PC-9 (cell line): ENCODE measurements at regions not wholly inside any gene's neighbourhood (a gene's known extent, or its start where the extent isn't known, plus 50 kb on each side); places are given as distances from the start of the nearest gene placed in this dataset.

Experiments used
- BruUV-seq: library from RNA; stranded (reverse); fragments of 400-500 nt; replicated peaks from 2 replicates; lab custom pipeline; 2021; lab: Mats Ljungman, UMichigan
- CTCF ChIA-PET: fragments of 300-600 bp; sonication (Branson Sonifier 250); formaldehyde crosslinking; loops from one replicate; lab custom pipeline; 2022; ENCODE audit warnings: antibody characterized with exemption; lab: Charles Lee
- POLR2A ChIA-PET: fragments of 300-600 bp; sonication (Branson Sonifier 250); formaldehyde crosslinking; loops from one replicate; lab custom pipeline; 2022; ENCODE audit warnings: antibody characterized with exemption; ENCODE audit not compliant: unreplicated experiment; lab: Charles Lee
- DNase-seq, 2 experiments: peaks; one replicate each; pipeline versions ENCODE4 v3.0.0 to v3.0.0-alpha.2; 2015 to 2022; ENCODE audit warnings: mixed read lengths in 1 of 2
- H2AFZ ChIP-seq: fragments of 200-600 bp; sonication (generic); 2 replicates; pipeline ENCODE4 v1.8.1; 2017; ENCODE audit warnings: antibody characterized with exemption
- H3F3A ChIP-seq: fragments of 200-600 bp; sonication (generic); 2 replicates; pipeline ENCODE4 v1.8.1; 2017; ENCODE audit warnings: antibody characterized with exemption, mild to moderate bottlenecking, low read depth; ENCODE audit not compliant: insufficient read depth
- H3K27ac ChIP-seq: fragments of 200-600 bp; sonication (generic); 2 replicates; pipeline ENCODE4 v1.6.1; 2016; ENCODE audit warnings: mixed run types
- H3K27me3 ChIP-seq: fragments of 200-600 bp; sonication (generic); 2 replicates; pipeline ENCODE4 v1.6.1; 2016; ENCODE audit warnings: low read depth, mixed run types; ENCODE audit not compliant: insufficient read depth
- H3K36me3 ChIP-seq: fragments of 200-600 bp; sonication (generic); 2 replicates; pipeline ENCODE4 v1.6.1; 2016; ENCODE audit warnings: low read depth, mixed run types
- H3K4me1 ChIP-seq: fragments of 200-600 bp; sonication (generic); replicated peaks from 2 replicates; pipeline ENCODE4 v1.6.1; 2016; ENCODE audit warnings: mixed run types; ENCODE audit not compliant: insufficient read depth
- H3K4me2 ChIP-seq: fragments of 200-600 bp; sonication (generic); 2 replicates; pipeline ENCODE4 v1.6.1; 2017; ENCODE audit warnings: mixed run types
- H3K4me3 ChIP-seq: fragments of 200-600 bp; sonication (generic); 2 replicates; pipeline ENCODE4 v1.6.1; 2016; ENCODE audit warnings: mixed run types
- H3K79me2 ChIP-seq: fragments of 200-600 bp; sonication (generic); 2 replicates; pipeline ENCODE4 v1.6.1; 2017; ENCODE audit warnings: low read depth, mixed run types
- H3K9me2 ChIP-seq: fragments of 200-600 bp; sonication (generic); 2 replicates; pipeline ENCODE4 v1.8.1; 2017; ENCODE audit warnings: mild to moderate bottlenecking; ENCODE audit not compliant: insufficient read depth
- H3K9me3 ChIP-seq: fragments of 200-600 bp; sonication (generic); 2 replicates; pipeline ENCODE4 v1.8.1; 2016; ENCODE audit warnings: low read depth; ENCODE audit not compliant: insufficient read depth
- H4K20me1 ChIP-seq: fragments of 200-600 bp; sonication (generic); 2 replicates; pipeline ENCODE4 v1.8.1; 2017; ENCODE audit not compliant: insufficient read depth
- EZH2 ChIP-seq: fragments of 200-600 bp; sonication (generic); IDR thresholded peaks from 2 replicates; pipeline ENCODE4 v1.8.0; 2017; ENCODE audit warnings: antibody characterized with exemption, low read depth
- intact Hi-C: fragments of 100-400 bp; cut with micrococcal nuclease; formaldehyde crosslinking; loops from one replicate; pipeline ENCODE4 v1.10.0; 2022; ENCODE audit not compliant: unreplicated experiment
- TF ChIP-seq, protein P1 (sequence below): fragments of 200-600 bp; sonication (generic); conservative IDR thresholded peaks from 2 replicates; pipeline ENCODE4 v1.6.1; 2017; ENCODE audit warnings: mixed run types, antibody characterized with exemption, mild to moderate bottlenecking, moderate library complexity

DNA sequence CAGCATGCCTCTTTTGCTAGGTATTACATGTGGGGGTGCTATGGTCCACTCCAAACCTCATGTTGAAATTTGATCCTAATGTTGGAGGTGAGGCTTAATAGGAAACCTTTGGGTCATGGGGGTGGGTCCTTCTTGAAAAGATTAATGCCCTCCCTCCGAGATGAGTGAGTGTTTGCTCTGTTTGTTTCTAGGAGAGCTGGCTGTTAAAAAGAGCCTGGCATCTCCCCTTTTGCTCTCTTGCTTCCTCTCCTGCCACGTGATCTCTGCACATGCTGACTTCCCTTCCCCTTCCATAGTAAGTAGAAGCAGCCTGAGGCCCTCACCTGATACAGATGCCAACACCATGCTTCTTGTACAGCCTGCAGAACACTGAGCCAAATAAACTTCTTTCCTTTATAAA, 104.5 kb downstream of the FAT3 start:
- H3K4me1 ChIP-seq, result peaks cover 8% of the 10 kb centered on the region
- DNase-seq, result no peak
- H2AFZ ChIP-seq, result no peak overlapping the region
- no peak overlapping the region for H3K27ac ChIP-seq
- TF ChIP-seq, protein P1, sequence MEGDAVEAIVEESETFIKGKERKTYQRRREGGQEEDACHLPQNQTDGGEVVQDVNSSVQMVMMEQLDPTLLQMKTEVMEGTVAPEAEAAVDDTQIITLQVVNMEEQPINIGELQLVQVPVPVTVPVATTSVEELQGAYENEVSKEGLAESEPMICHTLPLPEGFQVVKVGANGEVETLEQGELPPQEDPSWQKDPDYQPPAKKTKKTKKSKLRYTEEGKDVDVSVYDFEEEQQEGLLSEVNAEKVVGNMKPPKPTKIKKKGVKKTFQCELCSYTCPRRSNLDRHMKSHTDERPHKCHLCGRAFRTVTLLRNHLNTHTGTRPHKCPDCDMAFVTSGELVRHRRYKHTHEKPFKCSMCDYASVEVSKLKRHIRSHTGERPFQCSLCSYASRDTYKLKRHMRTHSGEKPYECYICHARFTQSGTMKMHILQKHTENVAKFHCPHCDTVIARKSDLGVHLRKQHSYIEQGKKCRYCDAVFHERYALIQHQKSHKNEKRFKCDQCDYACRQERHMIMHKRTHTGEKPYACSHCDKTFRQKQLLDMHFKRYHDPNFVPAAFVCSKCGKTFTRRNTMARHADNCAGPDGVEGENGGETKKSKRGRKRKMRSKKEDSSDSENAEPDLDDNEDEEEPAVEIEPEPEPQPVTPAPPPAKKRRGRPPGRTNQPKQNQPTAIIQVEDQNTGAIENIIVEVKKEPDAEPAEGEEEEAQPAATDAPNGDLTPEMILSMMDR, result no peak
- TF ChIP-seq EZH2, result no peak
- no peaks in the 10 kb centered on the region for H3K27me3 ChIP-seq
- no peaks in the 10 kb centered on the region for H4K20me1 ChIP-seq
- POLR2A ChIA-PET, result no interaction called here
- H3K36me3 ChIP-seq, result no peaks in the 10 kb centered on the region
- no peak overlapping the region for H3K4me3 ChIP-seq
- intact Hi-C loops, result no loop called here
- no peaks in the 10 kb centered on the region for H3K9me3 ChIP-seq
- H3K9me2 ChIP-seq, result no peaks in the 10 kb centered on the region
- no TSS peak for BruUV-seq
- no peak overlapping the region for H3K4me2 ChIP-seq
- CTCF ChIA-PET, result no interaction called here
- H3F3A ChIP-seq, result peaks cover 7% of the 10 kb centered on the region; the same call in 1 of the 2 replicates
- no peaks in the 10 kb centered on the region for H3K79me2 ChIP-seq

DNA sequence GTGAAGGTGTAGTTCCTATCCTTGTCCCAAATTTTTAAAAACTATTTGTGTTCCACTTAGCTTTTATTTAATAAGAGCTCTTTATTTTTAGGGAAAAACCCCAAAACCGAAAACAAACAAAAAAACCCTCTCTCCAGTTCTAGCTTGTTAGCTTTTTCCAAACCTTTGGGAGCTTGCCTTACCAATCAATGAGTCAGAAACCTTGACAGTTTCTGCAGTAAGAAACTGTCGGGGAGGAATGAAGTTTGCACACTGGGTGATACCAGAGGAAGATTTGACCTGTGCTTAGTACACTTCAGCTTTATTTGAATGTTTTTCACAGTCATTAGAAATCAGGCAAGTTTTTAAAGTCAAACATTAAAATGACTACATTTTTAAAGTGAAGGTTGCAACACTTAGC, 105.0 kb downstream of the FAT3 start:
- ChIA-PET CTCF (no interaction called here), POLR2A (interaction anchor here (0.6 kb wide), 1 partner anchor 206 kb away, joined by 3 read pairs; no protein-coding TSS in a partner anchor)
- Histone ChIP-seq H3K27ac (peak overlapping the region; percentile 39), H3K4me3 (no peak overlapping the region), H3K4me2 (peak overlapping the region; percentile 25; the same call in 1 of the 2 replicates), H4K20me1 (no peaks in the 10 kb centered on the region), H2AFZ (no peak overlapping the region), H3K79me2 (no peaks in the 10 kb centered on the region), H3K9me3 (no peaks in the 10 kb centered on the region), H3F3A (peaks cover 7% of the 10 kb centered on the region; the same call in 1 of the 2 replicates), H3K36me3 (no peaks in the 10 kb centered on the region), H3K27me3 (no peaks in the 10 kb centered on the region), H3K4me1 (peaks cover 8% of the 10 kb centered on the region), H3K9me2 (no peaks in the 10 kb centered on the region)
- peak in 1 of 2 experiments; percentile 85 for DNase-seq
- no TSS peak for BruUV-seq
- no peak for TF ChIP-seq EZH2
- TF ChIP-seq, protein P1, result no peak
- intact Hi-C loops, result no loop called here

DNA sequence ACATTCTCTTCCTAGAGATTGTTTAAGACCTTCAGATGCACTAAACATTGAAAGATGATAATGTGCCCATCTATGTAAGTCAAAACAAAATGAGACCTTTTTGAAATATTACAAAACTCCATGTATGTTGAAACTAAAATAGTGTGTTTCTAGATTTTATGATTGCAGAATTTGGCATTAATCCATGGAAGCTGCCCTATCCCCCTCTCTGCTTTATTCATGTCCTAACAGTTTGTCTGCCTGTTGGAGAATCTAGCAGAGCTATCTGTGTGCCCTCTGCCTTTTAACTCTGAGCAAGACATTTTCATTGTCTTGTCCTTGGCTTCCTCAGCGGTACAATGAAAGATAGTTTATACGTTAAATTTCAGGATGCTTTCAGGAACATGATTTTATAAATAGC, 105.5 kb downstream of the FAT3 start:
- ChIA-PET POLR2A (interaction anchor here (0.6 kb wide), 1 partner anchor 207 kb away, joined by 3 read pairs; no protein-coding TSS in a partner anchor), CTCF (no interaction called here)
- Histone ChIP-seq H2AFZ (no peak overlapping the region), H3K9me3 (no peaks in the 10 kb centered on the region), H3K4me1 (peaks cover 8% of the 10 kb centered on the region), H4K20me1 (no peaks in the 10 kb centered on the region), H3K27ac (peak overlapping the region; percentile 39), H3K79me2 (no peaks in the 10 kb centered on the region), H3F3A (peaks cover 7% of the 10 kb centered on the region; the same call in 1 of the 2 replicates), H3K4me3 (no peak overlapping the region), H3K36me3 (no peaks in the 10 kb centered on the region), H3K9me2 (no peaks in the 10 kb centered on the region), H3K4me2 (peak overlapping the region; percentile 25; the same call in 1 of the 2 replicates), H3K27me3 (no peaks in the 10 kb centered on the region)
- no peak for DNase-seq
- intact Hi-C loops, result no loop called here
- BruUV-seq, result no TSS peak
- TF ChIP-seq, protein P1, result no peak
- TF ChIP-seq EZH2, result no peak
